DOHH2 (cell line): ENCODE measurements at regions not wholly inside any gene's neighbourhood (a gene's known extent, or its start where the extent isn't known, plus 50 kb on each side); places are given as distances from the start of the nearest gene placed in this dataset.

Experiments
- H3F3A ChIP-seq: fragments of 200-600 bp; sonication (generic), shearing (Covaris generic); 2 replicates; pipeline ENCODE4 v1.6.0; 2016; ENCODE audit warnings: antibody characterized with exemption, mild to moderate bottlenecking; ENCODE audit not compliant: control insufficient read depth, insufficient read depth
- H3K27ac ChIP-seq: fragments of 200-600 bp; sonication (generic); 2 replicates; pipeline ENCODE4 v1.5.1; 2014; ENCODE audit warnings: low read depth, mild to moderate bottlenecking, low read length, moderate library complexity
- H3K27me3 ChIP-seq: fragments of 200-600 bp; sonication (generic); 2 replicates; pipeline ENCODE4 v1.6.1; 2014; ENCODE audit warnings: mild to moderate bottlenecking, low read length, mixed read lengths; ENCODE audit not compliant: control insufficient read depth
- H3K36me3 ChIP-seq: fragments of 200-600 bp; sonication (generic); 2 replicates; pipeline ENCODE4 v1.6.1; 2014; ENCODE audit warnings: mild to moderate bottlenecking, low read length, moderate library complexity, mixed read lengths; ENCODE audit not compliant: control insufficient read depth
- H3K4me1 ChIP-seq: fragments of 200-600 bp; sonication (generic); 2 replicates; pipeline ENCODE4 v1.6.1; 2014; ENCODE audit warnings: mild to moderate bottlenecking, low read length, mixed read lengths; ENCODE audit not compliant: control insufficient read depth
- H3K4me2 ChIP-seq: fragments of 200-600 bp; sonication (generic); 2 replicates; pipeline ENCODE4 v1.6.0; 2014; ENCODE audit warnings: mild to moderate bottlenecking, low read length, moderate library complexity
- H3K4me3 ChIP-seq: fragments of 200-600 bp; sonication (generic); 2 replicates; pipeline ENCODE4 v1.5.1; 2014; ENCODE audit warnings: mild to moderate bottlenecking, low read length, mixed read lengths
- H3K79me2 ChIP-seq: fragments of 200-600 bp; sonication (generic); 2 replicates; pipeline ENCODE4 v1.6.1; 2014; ENCODE audit warnings: mild to moderate bottlenecking, low read length, mixed read lengths; ENCODE audit not compliant: control insufficient read depth
- H3K9me2 ChIP-seq: fragments of 200-600 bp; sonication (generic); replicated peaks from 2 replicates; pipeline ENCODE4 v1.6.1; 2014; ENCODE audit warnings: mild to moderate bottlenecking, low read length, mixed read lengths; ENCODE audit not compliant: control insufficient read depth
- H3K9me3 ChIP-seq: fragments of 200-600 bp; sonication (generic); 2 replicates; pipeline ENCODE4 v1.6.1; 2014; ENCODE audit warnings: antibody characterized with exemption, low read length, mixed read lengths; ENCODE audit not compliant: control insufficient read depth, insufficient read depth
- H4K20me1 ChIP-seq: fragments of 200-600 bp; sonication (generic); 2 replicates; pipeline ENCODE4 v1.6.0; 2014; ENCODE audit warnings: low read depth, mild to moderate bottlenecking, antibody characterized with exemption, low read length, moderate library complexity; ENCODE audit not compliant: control insufficient read depth, insufficient read depth
- EZH2phosphoT487 ChIP-seq: fragments of 200-600 bp; sonication (generic); IDR thresholded peaks from 2 replicates; pipeline ENCODE4 v1.6.1; 2017; ENCODE audit warnings: borderline replicate concordance, mild to moderate bottlenecking, antibody characterized with exemption, low read length, moderate library complexity, mixed read lengths
- TF ChIP-seq, protein P1 (sequence below): fragments of 200-600 bp; sonication (generic); IDR thresholded peaks from one replicate; pipeline ENCODE4 v1.5.1; 2014; ENCODE audit warnings: antibody characterized with exemption, mild to moderate bottlenecking, low read depth, low read length; ENCODE audit not compliant: poor library complexity, severe bottlenecking

DNA sequence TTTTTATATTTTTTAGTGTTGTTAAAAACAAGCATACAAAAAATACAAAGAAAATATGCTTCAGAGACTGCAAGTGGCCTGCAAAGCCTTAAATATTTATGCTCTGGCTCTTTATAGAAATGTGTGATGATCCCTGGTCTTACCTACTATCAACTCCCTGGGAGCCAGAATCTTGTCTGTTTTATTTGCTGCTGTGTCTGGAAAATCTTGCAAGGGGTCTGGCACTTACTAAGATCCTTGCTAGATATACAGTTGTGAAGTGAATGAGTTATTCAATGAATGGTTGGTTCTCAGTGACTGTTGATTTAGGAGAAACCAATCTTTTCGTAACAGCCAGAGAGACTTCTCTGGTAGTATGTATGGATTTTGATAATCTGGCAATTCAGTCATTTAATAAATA, 521.0 kb upstream of the CFAP20DC start:
- H3K9me2 ChIP-seq = no peaks in the 10 kb centered on the region
- H4K20me1 ChIP-seq = no peaks in the 10 kb centered on the region
- H3K36me3 ChIP-seq = no peaks in the 10 kb centered on the region
- H3K4me2 ChIP-seq = no peak overlapping the region
- H3K4me3 ChIP-seq = no peak overlapping the region
- no peaks in the 10 kb centered on the region for H3K4me1 ChIP-seq
- H3K27me3 ChIP-seq = no peaks in the 10 kb centered on the region
- H3K27ac ChIP-seq = no peak overlapping the region
- TF ChIP-seq, protein P1, sequence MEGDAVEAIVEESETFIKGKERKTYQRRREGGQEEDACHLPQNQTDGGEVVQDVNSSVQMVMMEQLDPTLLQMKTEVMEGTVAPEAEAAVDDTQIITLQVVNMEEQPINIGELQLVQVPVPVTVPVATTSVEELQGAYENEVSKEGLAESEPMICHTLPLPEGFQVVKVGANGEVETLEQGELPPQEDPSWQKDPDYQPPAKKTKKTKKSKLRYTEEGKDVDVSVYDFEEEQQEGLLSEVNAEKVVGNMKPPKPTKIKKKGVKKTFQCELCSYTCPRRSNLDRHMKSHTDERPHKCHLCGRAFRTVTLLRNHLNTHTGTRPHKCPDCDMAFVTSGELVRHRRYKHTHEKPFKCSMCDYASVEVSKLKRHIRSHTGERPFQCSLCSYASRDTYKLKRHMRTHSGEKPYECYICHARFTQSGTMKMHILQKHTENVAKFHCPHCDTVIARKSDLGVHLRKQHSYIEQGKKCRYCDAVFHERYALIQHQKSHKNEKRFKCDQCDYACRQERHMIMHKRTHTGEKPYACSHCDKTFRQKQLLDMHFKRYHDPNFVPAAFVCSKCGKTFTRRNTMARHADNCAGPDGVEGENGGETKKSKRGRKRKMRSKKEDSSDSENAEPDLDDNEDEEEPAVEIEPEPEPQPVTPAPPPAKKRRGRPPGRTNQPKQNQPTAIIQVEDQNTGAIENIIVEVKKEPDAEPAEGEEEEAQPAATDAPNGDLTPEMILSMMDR = no peak
- H3F3A ChIP-seq = no peaks in the 10 kb centered on the region
- no peaks in the 10 kb centered on the region for H3K9me3 ChIP-seq
- H3K79me2 ChIP-seq = no peaks in the 10 kb centered on the region

DNA sequence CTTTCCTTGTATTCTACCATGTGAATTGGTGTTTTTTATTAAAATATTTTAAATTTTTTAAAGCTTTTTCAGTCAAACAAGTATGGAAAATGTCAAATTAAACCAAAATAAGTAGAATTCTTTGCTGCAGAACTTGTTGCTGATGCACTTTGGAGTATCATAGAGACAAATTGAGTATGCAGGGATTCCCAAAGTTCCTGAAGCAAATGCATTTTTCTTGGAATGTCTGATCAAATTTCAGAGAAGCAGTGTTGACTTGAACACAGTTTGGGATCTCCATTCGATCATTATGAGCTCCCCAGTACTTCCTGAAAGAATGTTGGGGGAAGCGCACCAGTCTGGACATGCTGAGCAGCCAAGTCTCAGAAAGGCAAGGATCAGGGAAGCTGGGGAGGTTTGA, 517.8 kb upstream of the CFAP20DC start:
- no peaks in the 10 kb centered on the region for H3K27me3 ChIP-seq
- H3K4me2 ChIP-seq = no peak overlapping the region
- no peaks in the 10 kb centered on the region for H3K4me1 ChIP-seq
- TF ChIP-seq EZH2phosphoT487 = no peak
- TF ChIP-seq, protein P1 = no peak
- no peaks in the 10 kb centered on the region for H3K79me2 ChIP-seq
- H4K20me1 ChIP-seq = no peaks in the 10 kb centered on the region
- no peaks in the 10 kb centered on the region for H3K36me3 ChIP-seq
- H3K9me3 ChIP-seq = no peaks in the 10 kb centered on the region
- H3K27ac ChIP-seq = no peak overlapping the region
- H3K9me2 ChIP-seq = no peaks in the 10 kb centered on the region
- H3F3A ChIP-seq = no peaks in the 10 kb centered on the region
- no peak overlapping the region for H3K4me3 ChIP-seq

DNA sequence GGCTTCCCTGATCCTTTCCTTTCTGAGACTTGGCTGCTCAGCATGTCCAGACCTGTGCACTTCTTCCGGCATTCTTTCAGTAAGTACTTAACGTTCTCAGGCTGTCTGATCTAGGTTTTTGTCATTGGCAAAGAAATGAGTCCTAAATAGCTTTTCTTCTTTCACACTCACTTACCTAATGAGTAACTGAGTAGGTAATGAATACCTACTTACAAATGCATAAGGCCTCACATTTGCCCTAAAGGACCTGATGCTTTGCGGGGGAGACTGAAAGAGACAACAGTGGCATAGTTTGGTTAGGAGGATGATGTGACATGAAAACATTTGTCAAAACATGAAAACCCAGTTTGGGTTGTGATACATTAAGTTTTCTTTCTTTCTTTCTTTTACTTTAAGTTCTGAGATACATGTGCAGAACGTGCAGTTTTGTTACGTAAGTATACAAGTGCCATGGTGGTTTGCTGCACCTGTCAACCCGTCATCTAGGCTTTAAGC, 516.7 kb upstream of the CFAP20DC start:
- Histone ChIP-seq H3K27ac (no peak overlapping the region), H4K20me1 (no peaks in the 10 kb centered on the region), H3K9me3 (no peaks in the 10 kb centered on the region), H3K4me3 (no peak overlapping the region), H3K4me1 (no peaks in the 10 kb centered on the region), H3K36me3 (no peaks in the 10 kb centered on the region), H3K79me2 (no peaks in the 10 kb centered on the region), H3F3A (no peaks in the 10 kb centered on the region), H3K27me3 (no peaks in the 10 kb centered on the region), H3K4me2 (no peak overlapping the region), H3K9me2 (no peaks in the 10 kb centered on the region)
- TF ChIP-seq EZH2phosphoT487 = no peak
- TF ChIP-seq, protein P1 = no peak

DNA sequence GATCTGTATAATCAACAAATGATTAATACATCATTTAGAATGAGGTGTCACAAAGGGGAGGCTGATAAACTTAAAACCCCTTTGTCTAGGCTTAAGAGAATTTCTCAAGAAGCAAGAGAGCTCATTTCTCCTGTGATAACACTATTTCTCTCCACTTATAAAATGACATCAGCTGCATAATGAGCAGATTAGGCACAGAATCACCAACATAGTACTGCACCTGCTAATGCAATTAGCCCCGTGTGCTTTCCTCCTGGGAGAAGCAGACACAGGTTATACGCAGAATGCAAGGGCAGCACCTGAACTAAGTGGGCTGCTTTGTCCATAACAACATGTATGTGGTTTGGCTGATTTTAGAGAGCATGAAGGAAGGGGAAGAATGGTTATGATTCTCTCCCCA, 515.3 kb upstream of the CFAP20DC start:
- no peak overlapping the region for H3K4me3 ChIP-seq
- H3K4me2 ChIP-seq = no peak overlapping the region
- no peak overlapping the region for H3K27ac ChIP-seq
- TF ChIP-seq, protein P1 = no peak
- no peak for TF ChIP-seq EZH2phosphoT487
- H3K9me2 ChIP-seq = no peaks in the 10 kb centered on the region
- no peaks in the 10 kb centered on the region for H3K4me1 ChIP-seq
- no peaks in the 10 kb centered on the region for H3F3A ChIP-seq
- no peaks in the 10 kb centered on the region for H3K79me2 ChIP-seq
- H3K27me3 ChIP-seq = no peaks in the 10 kb centered on the region
- H3K9me3 ChIP-seq = no peaks in the 10 kb centered on the region
- H4K20me1 ChIP-seq = no peaks in the 10 kb centered on the region
- no peaks in the 10 kb centered on the region for H3K36me3 ChIP-seq
